ENCODE measurements at regions not wholly inside any gene's neighbourhood (a gene's known extent, or its start where the extent isn't known, plus 50 kb on each side); places are given as distances from the start of the nearest gene placed in this dataset.

DNA sequence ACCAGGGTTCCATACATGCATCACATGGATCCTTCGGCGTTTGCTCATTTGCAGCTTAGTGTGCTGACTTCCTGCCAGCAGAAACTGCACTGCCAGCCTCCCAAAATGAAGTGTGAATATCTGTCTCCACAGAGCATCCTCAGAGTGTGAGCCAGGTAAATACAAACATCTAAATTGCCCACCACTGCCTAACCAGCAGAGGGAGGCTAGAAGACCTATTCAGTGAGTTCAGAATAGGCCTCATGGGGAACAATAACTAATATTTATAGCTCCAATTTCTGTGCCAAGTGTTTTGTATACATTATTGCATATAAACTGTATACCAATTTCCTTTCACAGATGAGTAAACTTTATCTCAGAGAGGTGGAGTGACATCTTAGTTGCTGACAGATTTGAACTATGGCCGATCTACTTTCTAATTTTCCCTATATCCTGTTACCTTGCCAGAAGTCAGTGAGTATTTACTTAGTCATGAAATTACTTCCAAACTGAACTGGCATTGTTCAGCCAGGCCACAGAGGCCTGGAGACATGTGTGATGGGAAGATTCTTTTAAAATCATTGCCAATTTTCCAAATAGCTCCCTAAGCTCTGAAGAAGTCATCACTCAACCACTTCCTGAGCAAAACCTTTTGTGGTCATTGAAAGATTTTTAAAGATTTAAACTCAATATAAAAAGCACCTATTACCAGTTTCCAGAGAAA is 926.5 kb upstream of the GHITM start:
- Histone ChIP-seq H4K20me1 (ENCODE audit: insufficient read depth, low read length) (no peaks in the 10 kb centered on the region), H3K4me2 (ENCODE audit: low read depth, low read length) (no peak overlapping the region), H3K4me3 (ENCODE audit: low read length) (no peak overlapping the region), H2AFZ (ENCODE audit: low read length) (no peak overlapping the region), H3K9me3 (replicated peaks; ENCODE audit: insufficient read depth, low read length) (no peaks in the 10 kb centered on the region), H3K4me1 (ENCODE audit: low read length) (no peaks in the 10 kb centered on the region), H3F3A (ENCODE audit: insufficient read depth, low read length) (no peaks in the 10 kb centered on the region), H3K27me3 (replicated peaks; ENCODE audit: insufficient read depth, low read length) (no peaks in the 10 kb centered on the region), H3K9ac (ENCODE audit: low read length) (no peak overlapping the region), H3K27ac (ENCODE audit: low read length) (no peak overlapping the region), H3K36me3 (replicated peaks; ENCODE audit: insufficient read depth, low read length) (no peaks in the 10 kb centered on the region), H3K79me2 (ENCODE audit: low read length) (no peaks in the 10 kb centered on the region), H3K9me2 (replicated peaks; ENCODE audit: insufficient read depth, low read length) (no peaks in the 10 kb centered on the region)
- DNase-seq, result no peak
- no peak for TF ChIP-seq CTCF (IDR thresholded peaks at IDR 0.05; ENCODE audit: low read length)
- TF ChIP-seq EZH2phosphoT487 (IDR thresholded peaks at IDR 0.05; ENCODE audit: low read length), result no peak
- no peak for TF ChIP-seq EZH2 (optimal IDR thresholded peaks at IDR 0.05; ENCODE audit: low read depth, low read length)

- Histone ChIP-seq H3K27me3 (replicated peaks; ENCODE audit: insufficient read depth, low read length) (no peaks in the 10 kb centered on the region), H4K20me1 (ENCODE audit: insufficient read depth, low read length) (no peaks in the 10 kb centered on the region), H3K27ac (ENCODE audit: low read length) (no peak overlapping the region), H3K9me2 (replicated peaks; ENCODE audit: insufficient read depth, low read length) (no peaks in the 10 kb centered on the region), H3K36me3 (replicated peaks; ENCODE audit: insufficient read depth, low read length) (no peaks in the 10 kb centered on the region), H2AFZ (ENCODE audit: low read length) (no peak overlapping the region), H3F3A (ENCODE audit: insufficient read depth, low read length) (no peaks in the 10 kb centered on the region), H3K79me2 (ENCODE audit: low read length) (no peaks in the 10 kb centered on the region), H3K4me3 (ENCODE audit: low read length) (no peak overlapping the region), H3K4me1 (ENCODE audit: low read length) (no peaks in the 10 kb centered on the region), H3K4me2 (ENCODE audit: low read depth, low read length) (no peak overlapping the region), H3K9me3 (replicated peaks; ENCODE audit: insufficient read depth, low read length) (no peaks in the 10 kb centered on the region), H3K9ac (ENCODE audit: low read length) (no peak overlapping the region)
- DNase-seq, result no peak
- no peak for TF ChIP-seq EZH2phosphoT487 (IDR thresholded peaks at IDR 0.05; ENCODE audit: low read length)
- TF ChIP-seq EZH2 (optimal IDR thresholded peaks at IDR 0.05; ENCODE audit: low read depth, low read length), result no peak
- no peak for TF ChIP-seq CTCF (IDR thresholded peaks at IDR 0.05; ENCODE audit: low read length)
Measured at GRCh38 chr10:83214136-83214535, 925.2 kb upstream of the GHITM start.

GRCh38 chr10:83218205-83218604 is 921.1 kb upstream of the GHITM start:
- Histone ChIP-seq H3K27ac (ENCODE audit: low read length) (no peak overlapping the region), H3K4me3 (ENCODE audit: low read length) (no peak overlapping the region), H3K4me2 (ENCODE audit: low read depth, low read length) (no peak overlapping the region), H3K27me3 (replicated peaks; ENCODE audit: insufficient read depth, low read length) (no peaks in the 10 kb centered on the region), H3K9ac (ENCODE audit: low read length) (no peak overlapping the region), H2AFZ (ENCODE audit: low read length) (no peak overlapping the region), H3K4me1 (ENCODE audit: low read length) (no peaks in the 10 kb centered on the region), H3K9me2 (replicated peaks; ENCODE audit: insufficient read depth, low read length) (no peaks in the 10 kb centered on the region), H3F3A (ENCODE audit: insufficient read depth, low read length) (no peaks in the 10 kb centered on the region), H3K79me2 (ENCODE audit: low read length) (no peaks in the 10 kb centered on the region), H4K20me1 (ENCODE audit: insufficient read depth, low read length) (no peaks in the 10 kb centered on the region), H3K36me3 (replicated peaks; ENCODE audit: insufficient read depth, low read length) (no peaks in the 10 kb centered on the region), H3K9me3 (replicated peaks; ENCODE audit: insufficient read depth, low read length) (no peaks in the 10 kb centered on the region)
- no peak for DNase-seq
- no peak for TF ChIP-seq CTCF (IDR thresholded peaks at IDR 0.05; ENCODE audit: low read length)
- no peak for TF ChIP-seq EZH2 (optimal IDR thresholded peaks at IDR 0.05; ENCODE audit: low read depth, low read length)
- no peak for TF ChIP-seq EZH2phosphoT487 (IDR thresholded peaks at IDR 0.05; ENCODE audit: low read length)

Measured in MM.1S (cell line).